GM12892 (cell line): ENCODE measurements at regions not wholly inside any gene's neighbourhood (a gene's known extent, or its start where the extent isn't known, plus 50 kb on each side); places are given as distances from the start of the nearest gene placed in this dataset.

Experiments
- DNase-seq: peaks from one replicate; pipeline ENCODE4 v3.0.0; 2011; ENCODE audit not compliant: insufficient read length
- FAIRE-seq: peaks from 2 replicates; lab custom pipeline; 2011; peaks lifted over from hg19 to GRCh38; lab: Jason Lieb, UNC
- POLR2A ChIP-seq: IDR thresholded peaks from 2 replicates; pipeline ENCODE4 v1.6.1; 2011; ENCODE audit warnings: low read depth, low read length, control low read depth
- POLR2AphosphoS5 ChIP-seq: IDR thresholded peaks from 2 replicates; pipeline ENCODE4 v1.6.1; 2011; ENCODE audit warnings: low read depth, low read length, control low read depth
- TAF1 ChIP-seq: IDR thresholded peaks from 2 replicates; pipeline ENCODE4 v1.6.1; 2011; ENCODE audit warnings: low read depth, mild to moderate bottlenecking, control low read depth, low read length, borderline replicate concordance

DNA sequence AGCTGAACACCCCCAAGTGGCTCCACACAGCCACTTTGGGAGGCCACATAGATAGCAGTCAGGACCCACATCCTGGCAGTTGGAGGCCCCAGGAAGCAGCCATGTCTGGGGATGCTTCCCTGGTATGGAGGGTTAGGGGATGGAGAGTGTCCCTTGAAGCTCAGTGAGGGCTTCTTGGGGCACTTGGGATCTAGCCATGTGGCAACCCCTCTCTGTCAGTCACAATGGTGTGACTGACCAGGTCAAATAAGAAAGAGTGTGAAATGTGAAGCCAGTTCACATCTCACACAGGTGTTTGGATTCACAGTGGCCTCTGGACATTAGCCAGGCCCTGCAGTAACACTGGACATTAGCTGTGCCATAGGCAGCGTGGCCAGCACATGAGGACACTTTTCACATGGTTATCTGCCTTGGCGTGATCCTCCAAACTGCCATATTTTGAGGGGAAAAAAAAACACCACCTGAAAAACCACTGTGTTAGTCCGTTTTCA is 53.9 kb upstream of the IL17B start:
- DNase-seq = no peak
- TF ChIP-seq TAF1 = no peak
- no peak for TF ChIP-seq POLR2A
- no peak for TF ChIP-seq POLR2AphosphoS5

DNA sequence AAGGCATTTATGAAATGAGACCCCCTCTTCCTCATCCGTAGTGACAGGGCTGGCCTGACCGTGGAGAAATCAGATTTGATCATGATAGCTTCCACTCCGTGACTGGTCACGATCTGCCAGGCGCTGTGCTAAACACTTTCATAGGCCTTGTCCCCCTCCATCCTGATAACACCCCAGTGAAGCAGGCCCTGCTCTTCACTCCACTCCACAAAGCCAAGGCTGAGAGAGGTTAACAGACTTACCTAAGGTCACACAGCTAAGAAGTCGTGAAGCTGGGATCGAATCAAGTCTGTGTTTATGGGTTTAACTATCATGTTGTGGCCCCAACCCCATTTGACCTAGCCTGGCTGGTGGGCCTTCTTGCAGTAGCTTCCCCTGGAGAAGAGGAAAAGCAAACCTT is 53.3 kb upstream of the IL17B start:
- no peak for TF ChIP-seq POLR2AphosphoS5
- no peak for TF ChIP-seq TAF1
- TF ChIP-seq POLR2A = no peak
- DNase-seq (no peak), FAIRE-seq (no peak)

More for the DNA sequence above, 53.9 kb upstream of the IL17B start:
- no peak for FAIRE-seq

DNA sequence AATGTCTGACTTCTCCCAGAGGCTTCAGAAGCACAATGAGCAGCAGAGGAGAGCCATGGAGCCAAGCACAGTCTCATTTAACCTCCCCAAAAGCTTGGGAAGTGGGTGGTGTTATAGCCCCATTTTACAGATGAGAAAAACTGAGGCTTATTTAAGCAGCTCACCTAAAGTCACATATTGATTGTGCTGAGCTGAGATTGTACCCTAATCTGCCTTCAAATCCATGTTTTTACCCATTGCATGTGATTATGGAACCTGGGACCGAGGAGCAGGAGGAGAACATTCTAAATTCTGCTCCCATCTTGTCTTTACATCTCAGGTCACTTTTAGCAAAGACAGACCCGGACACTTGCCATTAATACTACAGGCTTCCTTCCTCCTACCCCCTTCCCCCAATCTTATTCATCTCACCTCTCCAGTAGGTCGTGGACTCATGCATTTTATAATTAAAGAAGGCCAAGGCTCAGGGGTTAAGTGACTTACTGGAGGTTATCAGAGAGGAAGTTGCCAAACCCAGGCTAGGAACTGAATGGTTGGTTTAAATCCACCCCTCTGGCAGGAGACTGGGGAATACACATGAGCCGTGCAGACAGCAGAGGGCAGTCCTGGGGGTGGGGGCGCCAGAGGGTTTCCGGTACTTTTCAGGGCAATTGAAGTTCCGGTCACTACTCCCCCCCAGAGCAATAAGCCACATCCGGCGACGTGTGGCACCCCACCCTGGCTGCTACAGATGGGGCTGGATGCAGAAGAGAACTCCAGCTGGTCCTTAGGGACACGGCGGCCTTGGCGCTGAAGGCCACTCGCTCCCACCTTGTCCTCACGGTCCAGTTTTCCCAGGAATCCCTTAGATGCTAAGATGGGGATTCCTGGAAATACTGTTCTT is 51.0 kb upstream of the IL17B start:
- TF ChIP-seq POLR2AphosphoS5 (no peak), TAF1 (no peak), POLR2A (no peak)
- FAIRE-seq = no peak
- no peak for DNase-seq
